ENCODE measurements at regions not wholly inside any gene's neighbourhood (a gene's known extent, or its start where the extent isn't known, plus 50 kb on each side); places are given as distances from the start of the nearest gene placed in this dataset.

DNA sequence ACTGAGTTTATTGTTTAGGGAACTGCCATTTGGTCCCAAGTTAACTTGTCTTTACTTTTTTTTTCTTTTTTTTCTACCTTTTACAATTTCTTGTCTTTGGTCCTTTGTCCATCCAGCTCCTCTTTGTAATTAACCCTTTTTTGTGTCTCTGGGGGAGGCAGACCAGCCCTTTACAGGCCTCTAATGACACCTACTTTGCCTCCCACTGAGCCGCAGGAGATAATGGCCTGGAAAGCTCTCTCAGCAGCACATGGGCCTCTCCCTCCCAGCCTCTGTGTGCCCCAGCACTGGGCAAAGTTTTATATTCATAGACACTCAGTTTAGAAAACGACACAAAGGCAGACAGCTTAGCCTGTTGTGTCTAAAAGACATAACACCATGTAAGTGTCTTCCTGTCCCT is 480.4 kb downstream of the SOX6 start:
- Histone ChIP-seq H3K4me3 (ENCODE audit: low read length) (no peak overlapping the region), H3K9me3 (ENCODE audit: control insufficient read depth, low read length) (peaks cover 9% of the 10 kb centered on the region), H3K4me1 (ENCODE audit: control insufficient read depth, insufficient read depth, low read length) (peaks cover 8% of the 10 kb centered on the region), H3K36me3 (ENCODE audit: control insufficient read depth, insufficient read depth, low read length) (no peaks in the 10 kb centered on the region), H3K27ac (ENCODE audit: low read depth, low read length) (peak overlapping the region; percentile 70), H3K27me3 (ENCODE audit: control insufficient read depth, insufficient read depth, low read length, poor library complexity, severe bottlenecking) (no peaks in the 10 kb centered on the region), H3K9ac (ENCODE audit: extremely low read depth, low read length, poor library complexity, severe bottlenecking) (no peak overlapping the region)
- Mint-ChIP-seq H3K36me3 (ENCODE audit: low read depth) (no peaks in the 10 kb centered on the region), H3K9me3 (peaks cover 5% of the 10 kb centered on the region), H3K4me1 (peaks cover 22% of the 10 kb centered on the region), H3K27me3 (ENCODE audit: insufficient read depth) (no peaks in the 10 kb centered on the region), H3K27ac (no peak overlapping the region), H3K4me3 (no peak overlapping the region)
- WGBS, 2 experiments (ENCODE audit: insufficient coverage in 1 of 2, insufficient read length in 1 of 2): 54% methylated on average over 2 of the region's 2 CpGs; no CpG with 5 or more reads in 1 of the 2 experiments
- peak; percentile 70 for DNase-seq
- TF ChIP-seq, protein P1, sequence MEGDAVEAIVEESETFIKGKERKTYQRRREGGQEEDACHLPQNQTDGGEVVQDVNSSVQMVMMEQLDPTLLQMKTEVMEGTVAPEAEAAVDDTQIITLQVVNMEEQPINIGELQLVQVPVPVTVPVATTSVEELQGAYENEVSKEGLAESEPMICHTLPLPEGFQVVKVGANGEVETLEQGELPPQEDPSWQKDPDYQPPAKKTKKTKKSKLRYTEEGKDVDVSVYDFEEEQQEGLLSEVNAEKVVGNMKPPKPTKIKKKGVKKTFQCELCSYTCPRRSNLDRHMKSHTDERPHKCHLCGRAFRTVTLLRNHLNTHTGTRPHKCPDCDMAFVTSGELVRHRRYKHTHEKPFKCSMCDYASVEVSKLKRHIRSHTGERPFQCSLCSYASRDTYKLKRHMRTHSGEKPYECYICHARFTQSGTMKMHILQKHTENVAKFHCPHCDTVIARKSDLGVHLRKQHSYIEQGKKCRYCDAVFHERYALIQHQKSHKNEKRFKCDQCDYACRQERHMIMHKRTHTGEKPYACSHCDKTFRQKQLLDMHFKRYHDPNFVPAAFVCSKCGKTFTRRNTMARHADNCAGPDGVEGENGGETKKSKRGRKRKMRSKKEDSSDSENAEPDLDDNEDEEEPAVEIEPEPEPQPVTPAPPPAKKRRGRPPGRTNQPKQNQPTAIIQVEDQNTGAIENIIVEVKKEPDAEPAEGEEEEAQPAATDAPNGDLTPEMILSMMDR (conservative IDR thresholded peaks at IDR 0.05): no peak

GRCh38 chr11:15878756-15879155 is 477.6 kb downstream of the SOX6 start:
- peaks cover 27% of the 10 kb centered on the region for H3K4me1 Mint-ChIP-seq
- no peaks in the 10 kb centered on the region for H3K27me3 Mint-ChIP-seq (ENCODE audit: insufficient read depth)
- H3K36me3 Mint-ChIP-seq (ENCODE audit: low read depth): no peaks in the 10 kb centered on the region
- peak; percentile 4 for DNase-seq
- H3K27ac Mint-ChIP-seq: no peak overlapping the region
- Histone ChIP-seq H3K9me3 (ENCODE audit: control insufficient read depth, low read length) (peaks cover under 1% of the 10 kb centered on the region), H3K9ac (ENCODE audit: extremely low read depth, low read length, poor library complexity, severe bottlenecking) (no peak overlapping the region), H3K36me3 (ENCODE audit: control insufficient read depth, insufficient read depth, low read length) (no peaks in the 10 kb centered on the region), H3K27me3 (ENCODE audit: control insufficient read depth, insufficient read depth, low read length, poor library complexity, severe bottlenecking) (no peaks in the 10 kb centered on the region), H3K4me3 (ENCODE audit: low read length) (no peak overlapping the region), H3K27ac (ENCODE audit: low read depth, low read length) (no peak overlapping the region), H3K4me1 (ENCODE audit: control insufficient read depth, insufficient read depth, low read length) (peaks cover 8% of the 10 kb centered on the region)
- H3K9me3 Mint-ChIP-seq: peaks cover 5% of the 10 kb centered on the region
- TF ChIP-seq, protein P1 (conservative IDR thresholded peaks at IDR 0.05): no peak
- whole genome bisulfite sequencing, 2 experiments (ENCODE audit: insufficient coverage in 1 of 2, insufficient read length in 1 of 2): 87 to 100% methylated on average over 1 of the region's 1 CpG
- H3K4me3 Mint-ChIP-seq: no peak overlapping the region

GRCh38 chr11:15880291-15880690 is 476.1 kb downstream of the SOX6 start:
- H3K27me3 Mint-ChIP-seq (ENCODE audit: insufficient read depth): no peaks in the 10 kb centered on the region
- Histone ChIP-seq H3K27me3 (ENCODE audit: control insufficient read depth, insufficient read depth, low read length, poor library complexity, severe bottlenecking) (no peaks in the 10 kb centered on the region), H3K27ac (ENCODE audit: low read depth, low read length) (no peak overlapping the region), H3K4me3 (ENCODE audit: low read length) (no peak overlapping the region), H3K36me3 (ENCODE audit: control insufficient read depth, insufficient read depth, low read length) (no peaks in the 10 kb centered on the region), H3K9me3 (ENCODE audit: control insufficient read depth, low read length) (no peaks in the 10 kb centered on the region), H3K4me1 (ENCODE audit: control insufficient read depth, insufficient read depth, low read length) (peaks cover 15% of the 10 kb centered on the region), H3K9ac (ENCODE audit: extremely low read depth, low read length, poor library complexity, severe bottlenecking) (no peak overlapping the region)
- no peak overlapping the region for H3K27ac Mint-ChIP-seq
- H3K4me1 Mint-ChIP-seq: peaks cover 39% of the 10 kb centered on the region
- H3K4me3 Mint-ChIP-seq: no peak overlapping the region
- TF ChIP-seq, protein P1 (conservative IDR thresholded peaks at IDR 0.05): no peak
- WGBS, 2 experiments (ENCODE audit: insufficient coverage in 1 of 2, insufficient read length in 1 of 2): 88 to 100% methylated on average over 1 to 3 of the region's 3 CpGs
- peaks cover 5% of the 10 kb centered on the region for H3K9me3 Mint-ChIP-seq
- DNase-seq: no peak
- H3K36me3 Mint-ChIP-seq (ENCODE audit: low read depth): no peaks in the 10 kb centered on the region

All from endodermal cell (in vitro differentiated cells).